ENCODE measurements at regions not wholly inside any gene's neighbourhood (a gene's known extent, or its start where the extent isn't known, plus 50 kb on each side); places are given as distances from the start of the nearest gene placed in this dataset.

DNA sequence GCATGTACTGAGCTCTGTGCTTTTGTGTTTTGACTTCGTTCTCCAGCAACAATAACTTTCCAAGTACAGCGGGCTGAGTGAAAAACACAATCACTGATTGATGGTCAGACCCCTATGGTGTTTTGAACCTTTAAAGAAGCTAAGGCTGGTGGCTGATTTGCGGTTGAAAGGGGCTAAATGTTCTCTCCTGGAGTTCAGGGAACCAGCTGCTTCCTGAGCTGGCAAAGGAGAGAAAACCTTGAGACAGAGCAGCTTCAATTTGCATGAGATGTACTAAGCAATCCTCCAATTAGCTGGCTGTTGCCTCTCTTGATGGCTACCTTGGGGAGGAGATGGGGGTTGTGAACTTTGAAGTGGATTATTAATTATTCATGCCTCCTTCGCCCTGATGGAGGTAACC is 546.7 kb upstream of the SEL1L start:
- no peak overlapping the region for H3K4me3 ChIP-seq (replicated peaks; ENCODE audit: low read depth, low read length)
- no peak for TF ChIP-seq CTCF (IDR thresholded peaks at IDR 0.05; ENCODE audit: low read length, missing control alignments)
- no peak for DNase-seq (ENCODE audit: low read depth)

- H3K4me3 ChIP-seq (replicated peaks; ENCODE audit: low read depth, low read length) = no peak overlapping the region
- no peak for DNase-seq (ENCODE audit: low read depth)
- no peak for TF ChIP-seq CTCF (IDR thresholded peaks at IDR 0.05; ENCODE audit: low read length, missing control alignments)
Observed at GRCh38 chr14:82084813-82085212, 551.2 kb upstream of the SEL1L start.

GRCh38 chr14:82091097-82091496 is 557.4 kb upstream of the SEL1L start:
- no peak overlapping the region for H3K4me3 ChIP-seq (replicated peaks; ENCODE audit: low read depth, low read length)
- TF ChIP-seq CTCF (IDR thresholded peaks at IDR 0.05; ENCODE audit: low read length, missing control alignments) = no peak
- DNase-seq (ENCODE audit: low read depth) = no peak

GRCh38 chr14:82094829-82095345 is 561.2 kb upstream of the SEL1L start:
- no peak for DNase-seq (ENCODE audit: low read depth)
- H3K4me3 ChIP-seq (replicated peaks; ENCODE audit: low read depth, low read length) = no peak overlapping the region
- TF ChIP-seq CTCF (IDR thresholded peaks at IDR 0.05; ENCODE audit: low read length, missing control alignments) = no peak

DNA sequence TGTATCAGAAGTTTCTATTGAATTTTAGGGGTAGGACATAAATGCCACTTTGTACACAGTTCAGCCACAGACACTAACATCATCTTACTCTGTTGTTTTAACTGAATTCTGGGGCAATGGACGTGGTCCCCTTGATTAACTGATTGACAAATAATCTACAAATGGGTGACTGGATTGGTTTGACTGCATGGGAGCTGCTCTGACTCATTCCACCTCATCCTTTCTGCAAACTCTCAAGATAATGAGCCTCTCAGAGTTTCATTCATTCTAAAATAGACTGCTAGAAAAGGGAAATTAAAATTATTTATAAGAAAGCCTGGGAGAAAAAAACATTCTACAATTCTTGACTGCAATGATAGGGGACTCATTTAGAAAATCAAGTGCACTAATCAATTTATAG is 570.4 kb upstream of the SEL1L start:
- DNase-seq (ENCODE audit: low read depth) = no peak
- H3K4me3 ChIP-seq (replicated peaks; ENCODE audit: low read depth, low read length) = no peak overlapping the region
- TF ChIP-seq CTCF (IDR thresholded peaks at IDR 0.05; ENCODE audit: low read length, missing control alignments) = no peak

DNA sequence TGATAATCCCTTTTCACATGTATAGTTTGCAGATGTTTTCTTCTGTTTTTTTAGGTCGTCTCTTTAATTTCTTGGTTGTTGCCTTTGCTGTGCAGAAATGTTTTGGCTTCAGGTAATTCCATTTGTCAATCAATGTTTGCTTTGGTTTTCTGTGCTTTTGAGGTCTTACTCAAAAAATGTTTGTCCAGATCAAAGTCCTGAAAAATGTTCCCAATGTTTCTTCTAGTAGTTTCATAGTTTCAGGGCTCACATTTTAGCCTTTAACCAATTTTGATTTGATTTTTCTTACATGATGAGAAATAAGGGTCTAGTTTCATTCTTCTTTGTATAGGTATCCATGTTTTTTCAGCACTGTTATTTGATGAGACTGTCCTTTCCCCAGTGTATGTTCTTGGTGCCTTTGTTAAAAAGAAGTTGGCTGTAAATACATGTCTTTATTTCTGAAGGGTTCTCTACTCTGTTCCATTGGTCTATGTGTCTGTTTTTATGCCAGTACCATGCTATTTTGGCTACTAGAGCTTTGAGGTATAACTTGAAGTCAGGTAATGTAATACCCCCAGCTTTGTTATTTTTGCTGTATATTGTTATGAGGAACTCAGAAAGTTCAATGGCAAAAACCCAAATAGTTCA is 578.7 kb upstream of the SEL1L start:
- TF ChIP-seq CTCF (IDR thresholded peaks at IDR 0.05; ENCODE audit: low read length, missing control alignments) = no peak
- DNase-seq (ENCODE audit: low read depth) = no peak
- H3K4me3 ChIP-seq (replicated peaks; ENCODE audit: low read depth, low read length) = no peak overlapping the region

DNA sequence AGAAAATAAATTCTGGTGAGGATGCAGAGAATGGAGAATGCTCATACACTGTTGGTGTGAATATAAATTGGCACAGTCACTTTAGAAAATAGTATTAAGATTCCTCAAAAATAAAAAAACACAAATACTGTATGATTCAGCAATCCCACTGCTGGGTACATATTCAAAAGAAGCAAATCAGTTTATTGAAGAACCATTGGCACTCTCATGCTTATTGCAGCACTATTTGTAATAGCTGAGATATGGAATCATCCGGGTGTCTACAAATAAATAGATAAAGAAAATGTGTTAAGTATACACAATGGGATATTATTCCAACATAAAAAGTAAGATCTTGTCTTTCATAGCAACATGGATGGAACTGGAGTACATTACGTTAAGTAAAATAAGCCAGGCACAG is 579.4 kb upstream of the SEL1L start:
- DNase-seq (ENCODE audit: low read depth) = no peak
- no peak overlapping the region for H3K4me3 ChIP-seq (replicated peaks; ENCODE audit: low read depth, low read length)
- TF ChIP-seq CTCF (IDR thresholded peaks at IDR 0.05; ENCODE audit: low read length, missing control alignments) = no peak

Data from fibroblast of pulmonary artery (primary cell).